ENCODE measurements at regions not wholly inside any gene's neighbourhood (a gene's known extent, or its start where the extent isn't known, plus 50 kb on each side); places are given as distances from the start of the nearest gene placed in this dataset.
"Not testable (repeated sequence)": the region's sequence is repeated elsewhere in the genome, so short reads cannot be mapped to it uniquely, and the experiment has no call there.

GRCh38 chr2:87587934-87588333, 160.0 kb upstream of the PLGLB2 start:
- TF ChIP-seq CTCF (IDR thresholded peaks at IDR 0.05); EP300 (IDR thresholded peaks at IDR 0.05); POLR2AphosphoS5 (IDR thresholded peaks at IDR 0.05); POLR2A (IDR thresholded peaks at IDR 0.05; ENCODE audit: low read depth): not testable (repeated sequence)

Data from esophagus muscularis mucosa (tissue), 4 donors.